ENCODE measurements at regions not wholly inside any gene's neighbourhood (a gene's known extent, or its start where the extent isn't known, plus 50 kb on each side); places are given as distances from the start of the nearest gene placed in this dataset.

- TF ChIP-seq CTCF (IDR thresholded peaks at IDR 0.05) (no peak), POLR2A (IDR thresholded peaks at IDR 0.05) (no peak), POLR2AphosphoS5 (IDR thresholded peaks at IDR 0.05; ENCODE audit: insufficient read depth in 1 of 2, low read depth in 1 of 2) (no peak)
Measured at GRCh38 chr7:1369916-1370657, 89.2 kb downstream of the MICALL2 start.
